ENCODE measurements at regions not wholly inside any gene's neighbourhood (a gene's known extent, or its start where the extent isn't known, plus 50 kb on each side); places are given as distances from the start of the nearest gene placed in this dataset.

DNA sequence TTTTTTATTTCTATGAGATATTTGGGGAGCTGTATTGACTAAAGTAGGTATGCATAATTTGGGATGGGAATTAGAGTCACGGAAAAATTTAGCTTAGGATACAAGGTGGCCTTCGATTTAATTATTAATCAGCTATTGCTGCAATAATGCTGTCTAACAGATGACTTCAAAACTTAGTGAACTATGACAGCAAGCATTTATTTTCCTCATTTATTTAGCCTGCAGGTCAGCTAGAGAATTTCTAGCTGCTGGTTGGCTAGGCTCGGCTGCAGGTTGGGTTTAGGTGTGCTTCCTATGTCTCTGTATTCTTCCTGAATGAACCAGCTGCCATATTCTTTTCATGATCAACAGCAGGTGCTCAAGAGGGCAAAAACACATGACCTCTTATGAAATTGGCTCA lies 181.8 kb upstream of the RAG2 start:
- 0% methylated on average over 3 of the region's 3 CpGs for WGBS (ENCODE audit: low lambda C conversion rate)
- no TSS peak for BruUV-seq (replicated peaks)
- Histone ChIP-seq H3K36me3 (replicated peaks in 1 of 2; ENCODE audit: control insufficient read depth in 1 of 2, insufficient read depth in 2 of 2, low read length in 2 of 2) (no peaks in the 10 kb centered on the region), H2AFZ (ENCODE audit: low read length) (no peak overlapping the region), H3K9ac (ENCODE audit: insufficient read depth, low read depth, low read length) (no peak overlapping the region), H3K9me3 (ENCODE audit: low read length) (no peaks in the 10 kb centered on the region), H4K20me1 (ENCODE audit: insufficient read depth, low read length) (no peaks in the 10 kb centered on the region), H3K4me2 (ENCODE audit: low read depth, low read length) (no peak overlapping the region), H3K27ac (ENCODE audit: extremely low read length, insufficient read depth, low read length) (no peak overlapping the region), H3K4me1 (ENCODE audit: insufficient read depth, low read length) (no peaks in the 10 kb centered on the region), H3K4me3 (replicated peaks in 1 of 3; ENCODE audit: insufficient read depth in 1 of 3, low read depth in 2 of 3, low read length in 3 of 3) (no peak overlapping the region), H3K79me2 (ENCODE audit: insufficient read depth, low read length) (no peaks in the 10 kb centered on the region), H3K27me3 (ENCODE audit: control insufficient read depth in 1 of 2, insufficient read depth in 2 of 2, low read length in 2 of 2) (no peaks in the 10 kb centered on the region)
- ATAC-seq (no peak), FAIRE-seq (no peak), DNase-seq (ENCODE audit: low spot score) (no peak)
- ChIA-PET POLR2A (no interaction called here), CTCF (ENCODE audit: low intra/inter-chr PET ratio, low total read pairs) (no interaction called here)
- in situ Hi-C loops (cut with HindIII; ENCODE audit: extremely low pct_ligation_motif_present, low pct_unique_long_range_greater_than_20kb) (no loop called here), intact Hi-C loops (cut with micrococcal nuclease; ENCODE audit: unreplicated experiment) (no loop called here)
- TF ChIP-seq ZNF274 (CRISPR knock-in tag; IDR thresholded peaks at IDR 0.05) (no peak), ZFP37 (CRISPR knock-in tag; IDR thresholded peaks at IDR 0.05; ENCODE audit: borderline replicate concordance) (no peak), NFATC3 (CRISPR knock-in tag; IDR thresholded peaks at IDR 0.05) (no peak), ZNF234 (CRISPR knock-in tag; conservative IDR thresholded peaks at IDR 0.05) (no peak), ZFP36L1 (CRISPR knock-in tag; IDR thresholded peaks at IDR 0.05) (no peak), ZNF44 (CRISPR knock-in tag; IDR thresholded peaks at IDR 0.05) (no peak), ZNF282 (IDR thresholded peaks at IDR 0.05; ENCODE audit: partially characterized antibody) (no peak), ARNT (IDR thresholded peaks at IDR 0.05) (no peak), FOSL1 (CRISPR knock-in tag; IDR thresholded peaks at IDR 0.05; ENCODE audit: borderline replicate concordance) (no peak), ZNF30 (CRISPR knock-in tag; IDR thresholded peaks at IDR 0.05) (no peak), SRSF1 (optimal IDR thresholded peaks at IDR 0.05; ENCODE audit: low read depth, low read length) (no peak), ZNF335 (CRISPR knock-in tag; IDR thresholded peaks at IDR 0.05) (no peak), BHLHE40 (IDR thresholded peaks at IDR 0.05; ENCODE audit: low read length) (no peak), NR2F2 (IDR thresholded peaks at IDR 0.05; ENCODE audit: borderline replicate concordance, low read depth) (no peak), JUND (CRISPR knock-in tag; IDR thresholded peaks at IDR 0.05) (no peak)
- TF ChIP-seq, protein P1, sequence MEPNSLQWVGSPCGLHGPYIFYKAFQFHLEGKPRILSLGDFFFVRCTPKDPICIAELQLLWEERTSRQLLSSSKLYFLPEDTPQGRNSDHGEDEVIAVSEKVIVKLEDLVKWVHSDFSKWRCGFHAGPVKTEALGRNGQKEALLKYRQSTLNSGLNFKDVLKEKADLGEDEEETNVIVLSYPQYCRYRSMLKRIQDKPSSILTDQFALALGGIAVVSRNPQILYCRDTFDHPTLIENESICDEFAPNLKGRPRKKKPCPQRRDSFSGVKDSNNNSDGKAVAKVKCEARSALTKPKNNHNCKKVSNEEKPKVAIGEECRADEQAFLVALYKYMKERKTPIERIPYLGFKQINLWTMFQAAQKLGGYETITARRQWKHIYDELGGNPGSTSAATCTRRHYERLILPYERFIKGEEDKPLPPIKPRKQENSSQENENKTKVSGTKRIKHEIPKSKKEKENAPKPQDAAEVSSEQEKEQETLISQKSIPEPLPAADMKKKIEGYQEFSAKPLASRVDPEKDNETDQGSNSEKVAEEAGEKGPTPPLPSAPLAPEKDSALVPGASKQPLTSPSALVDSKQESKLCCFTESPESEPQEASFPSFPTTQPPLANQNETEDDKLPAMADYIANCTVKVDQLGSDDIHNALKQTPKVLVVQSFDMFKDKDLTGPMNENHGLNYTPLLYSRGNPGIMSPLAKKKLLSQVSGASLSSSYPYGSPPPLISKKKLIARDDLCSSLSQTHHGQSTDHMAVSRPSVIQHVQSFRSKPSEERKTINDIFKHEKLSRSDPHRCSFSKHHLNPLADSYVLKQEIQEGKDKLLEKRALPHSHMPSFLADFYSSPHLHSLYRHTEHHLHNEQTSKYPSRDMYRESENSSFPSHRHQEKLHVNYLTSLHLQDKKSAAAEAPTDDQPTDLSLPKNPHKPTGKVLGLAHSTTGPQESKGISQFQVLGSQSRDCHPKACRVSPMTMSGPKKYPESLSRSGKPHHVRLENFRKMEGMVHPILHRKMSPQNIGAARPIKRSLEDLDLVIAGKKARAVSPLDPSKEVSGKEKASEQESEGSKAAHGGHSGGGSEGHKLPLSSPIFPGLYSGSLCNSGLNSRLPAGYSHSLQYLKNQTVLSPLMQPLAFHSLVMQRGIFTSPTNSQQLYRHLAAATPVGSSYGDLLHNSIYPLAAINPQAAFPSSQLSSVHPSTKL (CRISPR knock-in tag; IDR thresholded peaks at IDR 0.05), result no peak
- TF ChIP-seq, protein P2, sequence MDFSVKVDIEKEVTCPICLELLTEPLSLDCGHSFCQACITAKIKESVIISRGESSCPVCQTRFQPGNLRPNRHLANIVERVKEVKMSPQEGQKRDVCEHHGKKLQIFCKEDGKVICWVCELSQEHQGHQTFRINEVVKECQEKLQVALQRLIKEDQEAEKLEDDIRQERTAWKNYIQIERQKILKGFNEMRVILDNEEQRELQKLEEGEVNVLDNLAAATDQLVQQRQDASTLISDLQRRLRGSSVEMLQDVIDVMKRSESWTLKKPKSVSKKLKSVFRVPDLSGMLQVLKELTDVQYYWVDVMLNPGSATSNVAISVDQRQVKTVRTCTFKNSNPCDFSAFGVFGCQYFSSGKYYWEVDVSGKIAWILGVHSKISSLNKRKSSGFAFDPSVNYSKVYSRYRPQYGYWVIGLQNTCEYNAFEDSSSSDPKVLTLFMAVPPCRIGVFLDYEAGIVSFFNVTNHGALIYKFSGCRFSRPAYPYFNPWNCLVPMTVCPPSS (IDR thresholded peaks at IDR 0.05), result no peak
- TF ChIP-seq, protein P3, sequence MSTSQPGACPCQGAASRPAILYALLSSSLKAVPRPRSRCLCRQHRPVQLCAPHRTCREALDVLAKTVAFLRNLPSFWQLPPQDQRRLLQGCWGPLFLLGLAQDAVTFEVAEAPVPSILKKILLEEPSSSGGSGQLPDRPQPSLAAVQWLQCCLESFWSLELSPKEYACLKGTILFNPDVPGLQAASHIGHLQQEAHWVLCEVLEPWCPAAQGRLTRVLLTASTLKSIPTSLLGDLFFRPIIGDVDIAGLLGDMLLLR (CRISPR knock-in tag; IDR thresholded peaks at IDR 0.05), result no peak

Measured in HepG2 (cell line).